MM.1S (cell line): ENCODE measurements at regions not wholly inside any gene's neighbourhood (a gene's known extent, or its start where the extent isn't known, plus 50 kb on each side); places are given as distances from the start of the nearest gene placed in this dataset.

Source experiments
- DNase-seq: peaks from one replicate; pipeline ENCODE4 v3.0.0-alpha.2; 2015
- H2AFZ ChIP-seq: fragments of 300-600 bp; sonication (generic); 2 replicates; pipeline ENCODE4 v1.6.0; 2016; ENCODE audit warnings: antibody characterized with exemption, low read length
- H3F3A ChIP-seq: fragments of 300-600 bp; sonication (generic); 2 replicates; pipeline ENCODE4 v1.6.1; 2016; ENCODE audit warnings: mild to moderate bottlenecking, antibody characterized with exemption, low read length, moderate library complexity, mixed read lengths; ENCODE audit not compliant: insufficient read depth
- H3K27ac ChIP-seq: fragments of 300-600 bp; sonication (generic); 2 replicates; pipeline ENCODE4 v1.5.1; 2016; ENCODE audit warnings: mild to moderate bottlenecking, low read length
- H3K27me3 ChIP-seq: fragments of 300-600 bp; sonication (generic); replicated peaks from 2 replicates; pipeline ENCODE4 v1.6.0; 2016; ENCODE audit warnings: low read length; ENCODE audit not compliant: insufficient read depth
- H3K36me3 ChIP-seq: fragments of 300-600 bp; sonication (generic); replicated peaks from 2 replicates; pipeline ENCODE4 v1.6.1; 2016; ENCODE audit warnings: mild to moderate bottlenecking, low read length, mixed read lengths; ENCODE audit not compliant: insufficient read depth
- H3K4me1 ChIP-seq: fragments of 300-600 bp; sonication (generic); 2 replicates; pipeline ENCODE4 v1.6.1; 2016; ENCODE audit warnings: low read length, mixed read lengths
- H3K4me2 ChIP-seq: fragments of 300-600 bp; sonication (generic); 2 replicates; pipeline ENCODE4 v1.6.0; 2016; ENCODE audit warnings: low read depth, low read length
- H3K4me3 ChIP-seq: fragments of 300-600 bp; sonication (generic); 2 replicates; pipeline ENCODE4 v1.5.1; 2016; ENCODE audit warnings: low read length, mixed read lengths
- H3K79me2 ChIP-seq: fragments of 300-600 bp; sonication (generic); 2 replicates; pipeline ENCODE4 v1.6.1; 2016; ENCODE audit warnings: mixed run types, low read length, mixed read lengths
- H3K9ac ChIP-seq: fragments of 300-600 bp; sonication (generic); 2 replicates; pipeline ENCODE4 v1.6.1; 2016; ENCODE audit warnings: low read length, mixed read lengths
- H3K9me2 ChIP-seq: fragments of 300-600 bp; sonication (generic); replicated peaks from 2 replicates; pipeline ENCODE4 v1.6.1; 2016; ENCODE audit warnings: mild to moderate bottlenecking, low read length, mixed read lengths; ENCODE audit not compliant: insufficient read depth
- H3K9me3 ChIP-seq: fragments of 300-600 bp; sonication (generic); replicated peaks from 2 replicates; pipeline ENCODE4 v1.6.1; 2016; ENCODE audit warnings: mild to moderate bottlenecking, low read length, mixed read lengths; ENCODE audit not compliant: insufficient read depth
- H4K20me1 ChIP-seq: fragments of 300-600 bp; sonication (generic); 2 replicates; pipeline ENCODE4 v1.6.1; 2016; ENCODE audit warnings: mild to moderate bottlenecking, low read length, moderate library complexity, mixed read lengths; ENCODE audit not compliant: insufficient read depth
- EZH2 ChIP-seq: fragments of 300-600 bp; sonication (generic); optimal IDR thresholded peaks from 2 replicates; pipeline ENCODE3; 2017; ENCODE audit warnings: low read depth, mild to moderate bottlenecking, antibody characterized with exemption, low read length, mixed read lengths
- EZH2phosphoT487 ChIP-seq: fragments of 300-600 bp; sonication (generic); IDR thresholded peaks from 2 replicates; pipeline ENCODE4 v1.6.1; 2018; ENCODE audit warnings: antibody characterized with exemption, low read length
- TF ChIP-seq, protein P1 (sequence below): fragments of 300-600 bp; sonication (generic); IDR thresholded peaks from 2 replicates; pipeline ENCODE4 v1.5.1; 2016; ENCODE audit warnings: antibody characterized with exemption, low read length, mixed read lengths

DNA sequence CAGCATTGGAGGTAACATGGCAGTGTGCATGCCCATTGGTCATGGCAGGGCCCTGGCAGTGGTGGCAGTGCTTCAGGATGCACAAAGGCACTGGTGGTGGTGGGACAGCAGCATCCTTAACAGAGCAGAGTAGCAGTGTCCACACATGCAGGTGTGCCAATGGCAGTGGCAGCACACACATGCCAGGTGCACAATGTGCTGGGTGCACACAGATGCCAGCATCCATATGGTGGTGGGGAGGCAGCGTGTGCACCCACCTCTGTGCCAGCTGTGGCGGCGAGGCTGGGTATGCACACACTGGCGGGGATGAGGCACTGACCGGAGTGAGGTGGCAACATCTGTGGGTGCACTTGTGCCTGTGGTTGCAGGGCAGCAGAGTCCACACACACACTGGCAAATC lies 150.6 kb downstream of the SI start:
- Histone ChIP-seq H3K79me2 (no peaks in the 10 kb centered on the region), H3K9me3 (no peaks in the 10 kb centered on the region), H3F3A (no peaks in the 10 kb centered on the region), H3K27me3 (no peaks in the 10 kb centered on the region), H3K9me2 (no peaks in the 10 kb centered on the region), H4K20me1 (no peaks in the 10 kb centered on the region), H3K4me2 (no peak overlapping the region), H3K36me3 (no peaks in the 10 kb centered on the region), H3K4me3 (no peak overlapping the region), H2AFZ (no peak overlapping the region), H3K4me1 (no peaks in the 10 kb centered on the region), H3K27ac (no peak overlapping the region), H3K9ac (no peak overlapping the region)
- TF ChIP-seq EZH2 (no peak), EZH2phosphoT487 (no peak)
- TF ChIP-seq, protein P1, sequence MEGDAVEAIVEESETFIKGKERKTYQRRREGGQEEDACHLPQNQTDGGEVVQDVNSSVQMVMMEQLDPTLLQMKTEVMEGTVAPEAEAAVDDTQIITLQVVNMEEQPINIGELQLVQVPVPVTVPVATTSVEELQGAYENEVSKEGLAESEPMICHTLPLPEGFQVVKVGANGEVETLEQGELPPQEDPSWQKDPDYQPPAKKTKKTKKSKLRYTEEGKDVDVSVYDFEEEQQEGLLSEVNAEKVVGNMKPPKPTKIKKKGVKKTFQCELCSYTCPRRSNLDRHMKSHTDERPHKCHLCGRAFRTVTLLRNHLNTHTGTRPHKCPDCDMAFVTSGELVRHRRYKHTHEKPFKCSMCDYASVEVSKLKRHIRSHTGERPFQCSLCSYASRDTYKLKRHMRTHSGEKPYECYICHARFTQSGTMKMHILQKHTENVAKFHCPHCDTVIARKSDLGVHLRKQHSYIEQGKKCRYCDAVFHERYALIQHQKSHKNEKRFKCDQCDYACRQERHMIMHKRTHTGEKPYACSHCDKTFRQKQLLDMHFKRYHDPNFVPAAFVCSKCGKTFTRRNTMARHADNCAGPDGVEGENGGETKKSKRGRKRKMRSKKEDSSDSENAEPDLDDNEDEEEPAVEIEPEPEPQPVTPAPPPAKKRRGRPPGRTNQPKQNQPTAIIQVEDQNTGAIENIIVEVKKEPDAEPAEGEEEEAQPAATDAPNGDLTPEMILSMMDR, result no peak
- no peak for DNase-seq

DNA sequence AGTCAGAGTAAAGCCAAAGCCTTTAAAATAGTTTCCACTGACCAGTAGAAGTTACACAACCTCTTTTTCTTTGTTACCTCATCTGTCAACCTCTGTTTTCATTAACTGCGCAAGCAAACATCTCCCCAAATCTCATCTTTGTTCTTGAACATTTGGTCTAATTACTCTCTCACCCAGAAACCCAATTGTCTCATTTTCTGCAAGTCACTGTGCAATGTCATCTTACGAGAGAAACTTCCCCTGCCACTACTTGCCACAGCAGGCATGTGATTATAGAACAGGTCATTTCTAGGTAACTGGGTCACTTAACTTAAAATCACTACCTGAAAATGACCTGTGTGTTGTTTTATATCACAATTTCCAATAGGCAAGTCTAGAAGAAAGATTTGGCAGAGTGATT lies 159.4 kb downstream of the SI start:
- no peaks in the 10 kb centered on the region for H3K9me3 ChIP-seq
- TF ChIP-seq EZH2phosphoT487 (no peak), EZH2 (no peak)
- TF ChIP-seq, protein P1, result no peak
- H3K27me3 ChIP-seq, result no peaks in the 10 kb centered on the region
- no peaks in the 10 kb centered on the region for H3K4me1 ChIP-seq
- no peaks in the 10 kb centered on the region for H3K79me2 ChIP-seq
- H3K4me3 ChIP-seq, result no peak overlapping the region
- no peaks in the 10 kb centered on the region for H3F3A ChIP-seq
- H3K36me3 ChIP-seq, result no peaks in the 10 kb centered on the region
- no peak overlapping the region for H2AFZ ChIP-seq
- 0 out of 2 replicates have a peak, but pooled peaks cover 3% of the 10 kb centered on the region for H4K20me1 ChIP-seq
- no peak for DNase-seq
- no peaks in the 10 kb centered on the region for H3K9me2 ChIP-seq
- no peak overlapping the region for H3K27ac ChIP-seq
- H3K9ac ChIP-seq, result no peak overlapping the region
- H3K4me2 ChIP-seq, result no peak overlapping the region

DNA sequence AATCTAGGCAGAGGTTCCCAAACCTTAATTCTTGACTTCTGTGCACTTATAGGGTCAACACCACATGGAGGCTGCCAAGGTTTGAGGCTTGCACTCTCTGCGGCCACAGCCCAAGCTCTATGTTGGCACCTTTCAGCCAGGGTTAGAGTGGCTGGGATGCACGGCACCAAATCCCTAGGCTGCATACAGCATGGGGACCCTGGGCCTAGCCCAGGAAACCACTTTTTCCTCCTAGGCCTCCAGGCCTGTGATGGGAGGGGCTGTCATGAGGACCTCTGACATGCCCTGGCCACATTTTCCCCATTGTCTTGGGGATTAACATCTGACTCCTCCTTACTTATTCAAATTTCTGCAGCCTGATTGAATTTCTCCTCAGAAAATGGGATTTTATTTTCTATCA lies 165.4 kb downstream of the SI start:
- DNase-seq, result no peak
- no peaks in the 10 kb centered on the region for H4K20me1 ChIP-seq
- TF ChIP-seq EZH2, result no peak
- no peak for TF ChIP-seq EZH2phosphoT487
- TF ChIP-seq, protein P1, result no peak
- H3K36me3 ChIP-seq, result no peaks in the 10 kb centered on the region
- H3K4me2 ChIP-seq, result no peak overlapping the region
- H3K9ac ChIP-seq, result no peak overlapping the region
- H3K9me3 ChIP-seq, result no peaks in the 10 kb centered on the region
- no peaks in the 10 kb centered on the region for H3K79me2 ChIP-seq
- H3F3A ChIP-seq, result no peaks in the 10 kb centered on the region
- H3K9me2 ChIP-seq, result no peaks in the 10 kb centered on the region
- no peak overlapping the region for H2AFZ ChIP-seq
- no peaks in the 10 kb centered on the region for H3K4me1 ChIP-seq
- H3K4me3 ChIP-seq, result no peak overlapping the region
- no peak overlapping the region for H3K27ac ChIP-seq
- H3K27me3 ChIP-seq, result no peaks in the 10 kb centered on the region
